ENCODE measurements at regions not wholly inside any gene's neighbourhood (a gene's known extent, or its start where the extent isn't known, plus 50 kb on each side); places are given as distances from the start of the nearest gene placed in this dataset.

DNA sequence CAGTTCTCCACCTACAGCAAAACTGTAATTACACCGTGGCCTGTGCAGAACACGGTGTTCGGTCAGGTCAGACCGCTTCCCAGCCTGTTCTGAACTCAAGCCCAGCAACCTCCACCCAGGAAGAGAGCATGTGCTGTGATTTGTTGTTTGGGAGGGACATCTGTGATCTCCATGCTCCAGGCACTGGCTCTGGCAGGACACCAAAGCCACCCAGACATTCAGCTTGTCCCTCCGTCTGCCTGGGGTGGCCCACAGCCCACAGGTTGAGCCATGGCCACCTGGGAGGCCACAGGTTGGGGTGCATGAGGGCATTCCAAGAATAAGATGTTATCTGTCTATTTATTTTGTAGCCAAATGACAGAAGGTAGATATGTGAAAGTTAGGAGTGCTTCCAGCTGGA, 1091.1 kb downstream of the VRK1 start:
- TF ChIP-seq EP300 (IDR thresholded peaks at IDR 0.05) (no peak), POLR2AphosphoS5 (IDR thresholded peaks at IDR 0.05) (no peak), POLR2A (IDR thresholded peaks at IDR 0.05) (no peak)
- TF ChIP-seq, protein P1, sequence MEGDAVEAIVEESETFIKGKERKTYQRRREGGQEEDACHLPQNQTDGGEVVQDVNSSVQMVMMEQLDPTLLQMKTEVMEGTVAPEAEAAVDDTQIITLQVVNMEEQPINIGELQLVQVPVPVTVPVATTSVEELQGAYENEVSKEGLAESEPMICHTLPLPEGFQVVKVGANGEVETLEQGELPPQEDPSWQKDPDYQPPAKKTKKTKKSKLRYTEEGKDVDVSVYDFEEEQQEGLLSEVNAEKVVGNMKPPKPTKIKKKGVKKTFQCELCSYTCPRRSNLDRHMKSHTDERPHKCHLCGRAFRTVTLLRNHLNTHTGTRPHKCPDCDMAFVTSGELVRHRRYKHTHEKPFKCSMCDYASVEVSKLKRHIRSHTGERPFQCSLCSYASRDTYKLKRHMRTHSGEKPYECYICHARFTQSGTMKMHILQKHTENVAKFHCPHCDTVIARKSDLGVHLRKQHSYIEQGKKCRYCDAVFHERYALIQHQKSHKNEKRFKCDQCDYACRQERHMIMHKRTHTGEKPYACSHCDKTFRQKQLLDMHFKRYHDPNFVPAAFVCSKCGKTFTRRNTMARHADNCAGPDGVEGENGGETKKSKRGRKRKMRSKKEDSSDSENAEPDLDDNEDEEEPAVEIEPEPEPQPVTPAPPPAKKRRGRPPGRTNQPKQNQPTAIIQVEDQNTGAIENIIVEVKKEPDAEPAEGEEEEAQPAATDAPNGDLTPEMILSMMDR (IDR thresholded peaks at IDR 0.05) = no peak
- Histone ChIP-seq H3K27me3 (peaks cover 6% of the 10 kb centered on the region), H3K27ac (no peak overlapping the region), H3K36me3 (no peaks in the 10 kb centered on the region), H3K4me1 (no peaks in the 10 kb centered on the region), H3K4me3 (no peak overlapping the region), H3K9me3 (no peaks in the 10 kb centered on the region)
- WGBS, 2 donors (ENCODE audit: low coverage in 1 of 2) = 93 to 100% methylated on average over 4 to 5 of the region's 5 CpGs
- ATAC-seq = no peak

DNA sequence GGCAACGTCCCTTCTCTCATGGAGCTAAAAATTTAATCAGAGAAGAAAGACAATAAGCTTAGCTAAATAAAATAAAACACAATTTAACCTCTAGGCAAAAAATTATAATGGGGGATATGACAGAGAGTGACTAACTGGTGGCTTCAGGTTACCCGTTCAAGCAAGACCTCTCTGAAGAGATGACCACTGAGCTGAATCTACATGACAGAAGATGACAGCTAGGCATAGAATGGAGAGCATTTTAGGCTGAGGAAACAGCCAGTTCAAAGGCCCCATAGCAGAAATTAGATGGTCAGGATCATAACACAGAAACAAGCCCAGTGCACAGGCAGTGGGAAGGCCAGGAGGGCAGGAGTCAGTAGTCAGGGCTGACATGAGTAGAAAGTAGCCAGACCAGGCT, 1094.3 kb downstream of the VRK1 start:
- 75 to 81% methylated on average over 2 of the region's 2 CpGs for WGBS, 2 donors (ENCODE audit: low coverage in 1 of 2)
- Histone ChIP-seq H3K27ac (no peak overlapping the region), H3K36me3 (no peaks in the 10 kb centered on the region), H3K9me3 (no peaks in the 10 kb centered on the region), H3K4me3 (no peak overlapping the region), H3K4me1 (no peaks in the 10 kb centered on the region), H3K27me3 (peaks cover 6% of the 10 kb centered on the region)
- TF ChIP-seq, protein P1 (IDR thresholded peaks at IDR 0.05) = no peak
- TF ChIP-seq POLR2AphosphoS5 (IDR thresholded peaks at IDR 0.05) = no peak
- no peak for TF ChIP-seq POLR2A (IDR thresholded peaks at IDR 0.05)
- ATAC-seq = no peak

DNA sequence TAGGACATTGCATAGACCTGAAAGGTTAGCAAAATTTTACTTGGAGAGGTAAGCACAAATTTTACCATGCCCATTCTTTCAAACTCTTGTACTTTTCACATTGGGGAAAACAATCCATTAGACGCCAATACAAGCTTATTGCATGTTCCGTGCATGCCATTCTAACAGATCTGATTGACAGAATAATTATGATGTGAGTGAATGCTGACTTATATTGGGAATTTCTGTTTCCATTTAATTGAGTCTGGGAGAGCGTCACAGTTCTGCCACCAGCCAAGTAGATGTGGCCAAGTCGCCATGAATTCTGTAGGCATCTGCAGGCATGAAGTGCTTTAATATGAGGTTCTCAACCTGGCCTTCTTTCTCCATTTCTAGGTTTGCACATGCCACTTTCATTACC, 1097.4 kb downstream of the VRK1 start:
- TF ChIP-seq, protein P1 (IDR thresholded peaks at IDR 0.05) = no peak
- TF ChIP-seq POLR2A (IDR thresholded peaks at IDR 0.05) = no peak
- TF ChIP-seq EP300 (IDR thresholded peaks at IDR 0.05) = no peak
- no peak for TF ChIP-seq POLR2AphosphoS5 (IDR thresholded peaks at IDR 0.05)
- H3K36me3 ChIP-seq = no peaks in the 10 kb centered on the region
- ATAC-seq = no peak
- no peak overlapping the region for H3K4me3 ChIP-seq
- no peak overlapping the region for H3K27ac ChIP-seq
- no peaks in the 10 kb centered on the region for H3K9me3 ChIP-seq
- H3K27me3 ChIP-seq = peaks cover 2% of the 10 kb centered on the region
- no peaks in the 10 kb centered on the region for H3K4me1 ChIP-seq
- 98 to 100% methylated on average over 4 of the region's 4 CpGs for WGBS, 2 donors (ENCODE audit: low coverage in 1 of 2)

DNA sequence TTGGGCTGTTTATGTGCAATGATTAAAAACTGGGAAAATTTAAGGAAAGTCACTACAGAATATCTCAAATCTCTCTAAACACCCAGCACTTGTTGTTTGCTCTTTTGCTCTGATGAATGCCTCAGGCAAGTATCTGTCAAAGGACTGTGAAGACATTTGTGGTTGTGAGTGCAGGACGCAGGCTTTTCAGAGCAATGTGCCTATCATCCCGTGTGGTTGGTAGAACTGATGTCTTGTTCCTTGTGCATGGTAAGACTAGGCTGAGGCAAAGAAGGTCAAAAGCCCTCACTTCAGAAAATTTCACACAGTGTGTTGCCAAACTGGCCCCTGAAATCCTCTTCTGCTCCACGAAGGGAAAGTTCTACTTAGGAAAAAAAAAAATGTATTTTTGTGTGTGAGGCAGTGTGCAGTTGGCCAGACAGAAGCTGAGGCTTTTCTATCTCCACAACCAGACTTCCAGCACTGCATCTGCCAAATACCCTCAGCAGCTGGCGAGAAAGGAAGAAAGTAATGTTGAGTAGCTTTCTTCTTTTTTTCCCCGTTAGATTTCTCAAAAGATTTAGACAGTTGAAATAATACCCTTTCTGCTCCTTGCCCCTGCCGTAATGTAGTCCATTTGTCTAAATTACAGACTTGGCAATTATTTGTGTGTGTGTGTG, 1103.1 kb downstream of the VRK1 start:
- Histone ChIP-seq H3K9me3 (no peaks in the 10 kb centered on the region), H3K36me3 (no peaks in the 10 kb centered on the region), H3K27ac (no peak overlapping the region), H3K4me3 (no peak overlapping the region), H3K27me3 (no peaks in the 10 kb centered on the region), H3K4me1 (no peaks in the 10 kb centered on the region)
- WGBS, 2 donors (ENCODE audit: low coverage in 1 of 2) = 40 to 51% methylated on average over 5 to 6 of the region's 6 CpGs
- TF ChIP-seq, protein P1 (IDR thresholded peaks at IDR 0.05) = no peak
- TF ChIP-seq EP300 (IDR thresholded peaks at IDR 0.05) = no peak
- TF ChIP-seq POLR2A (IDR thresholded peaks at IDR 0.05) = no peak
- no peak for TF ChIP-seq POLR2AphosphoS5 (IDR thresholded peaks at IDR 0.05)
- no peak for ATAC-seq

DNA sequence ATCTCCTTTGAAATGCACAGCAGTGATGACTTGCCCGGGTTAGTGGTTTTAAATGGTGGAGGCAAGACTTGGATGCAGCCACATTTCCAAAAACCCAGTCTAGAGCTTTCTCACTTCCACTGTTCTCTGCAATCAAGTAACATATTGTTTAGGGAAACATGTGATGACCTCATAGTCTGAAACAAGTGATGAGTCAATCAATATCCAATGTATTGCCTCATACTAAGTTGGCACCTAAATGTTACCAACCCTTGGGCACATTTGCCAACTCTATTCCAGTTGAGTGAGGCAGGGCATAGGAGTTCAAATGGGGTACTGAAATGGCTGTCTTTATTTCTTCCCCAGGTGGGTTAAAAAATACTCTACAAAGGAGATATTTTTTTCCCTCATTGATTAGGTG, 1105.4 kb downstream of the VRK1 start:
- no peaks in the 10 kb centered on the region for H3K36me3 ChIP-seq
- no peaks in the 10 kb centered on the region for H3K27me3 ChIP-seq
- no peaks in the 10 kb centered on the region for H3K4me1 ChIP-seq
- H3K4me3 ChIP-seq = no peak overlapping the region
- H3K9me3 ChIP-seq = no peaks in the 10 kb centered on the region
- 88 to 100% methylated on average over 1 of the region's 1 CpG for WGBS, 2 donors (ENCODE audit: low coverage in 1 of 2)
- H3K27ac ChIP-seq = no peak overlapping the region
- TF ChIP-seq EP300 (IDR thresholded peaks at IDR 0.05) (no peak), POLR2AphosphoS5 (IDR thresholded peaks at IDR 0.05) (no peak), POLR2A (IDR thresholded peaks at IDR 0.05) (no peak)
- TF ChIP-seq, protein P1 (IDR thresholded peaks at IDR 0.05) = no peak
- ATAC-seq = no peak
